ENCODE measurements at regions not wholly inside any gene's neighbourhood (a gene's known extent, or its start where the extent isn't known, plus 50 kb on each side); places are given as distances from the start of the nearest gene placed in this dataset.

- no peak for TF ChIP-seq CTCF (IDR thresholded peaks at IDR 0.05; ENCODE audit: insufficient read depth, low read length, poor library complexity, severe bottlenecking)
- Histone ChIP-seq H3K27me3 (ENCODE audit: control insufficient read depth, insufficient read depth, low read length) (no peaks in the 10 kb centered on the region), H3K4me3 (ENCODE audit: low read depth, low read length) (no peak overlapping the region), H3K36me3 (ENCODE audit: control insufficient read depth, insufficient read depth, low read length) (no peaks in the 10 kb centered on the region)
- DNase-seq (ENCODE audit: low read depth): no peak
Measured at GRCh38 chr2:224162122-224162521, 123.0 kb upstream of the SERPINE2 start.

GRCh38 chr2:224161712-224162111, 122.6 kb upstream of the SERPINE2 start:
- no peak for DNase-seq (ENCODE audit: low read depth)
- no peak for TF ChIP-seq CTCF (IDR thresholded peaks at IDR 0.05; ENCODE audit: insufficient read depth, low read length, poor library complexity, severe bottlenecking)
- Histone ChIP-seq H3K27me3 (ENCODE audit: control insufficient read depth, insufficient read depth, low read length) (no peaks in the 10 kb centered on the region), H3K36me3 (ENCODE audit: control insufficient read depth, insufficient read depth, low read length) (no peaks in the 10 kb centered on the region), H3K4me3 (ENCODE audit: low read depth, low read length) (no peak overlapping the region)

- H3K4me3 ChIP-seq (ENCODE audit: low read depth, low read length): no peak overlapping the region
- no peaks in the 10 kb centered on the region for H3K27me3 ChIP-seq (ENCODE audit: control insufficient read depth, insufficient read depth, low read length)
- TF ChIP-seq CTCF (IDR thresholded peaks at IDR 0.05; ENCODE audit: insufficient read depth, low read length, poor library complexity, severe bottlenecking): no peak
- no peaks in the 10 kb centered on the region for H3K36me3 ChIP-seq (ENCODE audit: control insufficient read depth, insufficient read depth, low read length)
- no peak for DNase-seq (ENCODE audit: low read depth)
Measured at GRCh38 chr2:224160917-224161316, 121.8 kb upstream of the SERPINE2 start.

GRCh38 chr2:224159345-224159928, 120.4 kb upstream of the SERPINE2 start:
- no peaks in the 10 kb centered on the region for H3K27me3 ChIP-seq (ENCODE audit: control insufficient read depth, insufficient read depth, low read length)
- DNase-seq (ENCODE audit: low read depth): no peak
- no peaks in the 10 kb centered on the region for H3K36me3 ChIP-seq (ENCODE audit: control insufficient read depth, insufficient read depth, low read length)
- H3K4me3 ChIP-seq (ENCODE audit: low read depth, low read length): no peak overlapping the region
- TF ChIP-seq CTCF (IDR thresholded peaks at IDR 0.05; ENCODE audit: insufficient read depth, low read length, poor library complexity, severe bottlenecking): no peak

GRCh38 chr2:224158831-224159230, 119.7 kb upstream of the SERPINE2 start:
- TF ChIP-seq CTCF (IDR thresholded peaks at IDR 0.05; ENCODE audit: insufficient read depth, low read length, poor library complexity, severe bottlenecking): no peak
- H3K27me3 ChIP-seq (ENCODE audit: control insufficient read depth, insufficient read depth, low read length): no peaks in the 10 kb centered on the region
- H3K36me3 ChIP-seq (ENCODE audit: control insufficient read depth, insufficient read depth, low read length): no peaks in the 10 kb centered on the region
- no peak for DNase-seq (ENCODE audit: low read depth)
- H3K4me3 ChIP-seq (ENCODE audit: low read depth, low read length): no peak overlapping the region

GRCh38 chr2:224158061-224158460, 119.0 kb upstream of the SERPINE2 start:
- no peak overlapping the region for H3K4me3 ChIP-seq (ENCODE audit: low read depth, low read length)
- no peak for TF ChIP-seq CTCF (IDR thresholded peaks at IDR 0.05; ENCODE audit: insufficient read depth, low read length, poor library complexity, severe bottlenecking)
- no peaks in the 10 kb centered on the region for H3K27me3 ChIP-seq (ENCODE audit: control insufficient read depth, insufficient read depth, low read length)
- DNase-seq (ENCODE audit: low read depth): no peak
- no peaks in the 10 kb centered on the region for H3K36me3 ChIP-seq (ENCODE audit: control insufficient read depth, insufficient read depth, low read length)

All from kidney epithelial cell (primary cell).